DND-41 (cell line): ENCODE measurements at regions not wholly inside any gene's neighbourhood (a gene's known extent, or its start where the extent isn't known, plus 50 kb on each side); places are given as distances from the start of the nearest gene placed in this dataset.

Experiments
- ATAC-seq: fragments of 200-7000 bp; cut with Tn5 transposase; 3 replicates; pipeline ENCODE4 v1.9.1; 2021; ENCODE audit warnings: low read depth; ENCODE audit not compliant: insufficient read depth
- DNase-seq: peaks from one replicate; pipeline ENCODE4 v3.0.0-alpha.2; 2020
- H2AFZ ChIP-seq: 2 replicates; pipeline ENCODE4 v1.6.0; 2012; ENCODE audit warnings: low read depth, low read length
- H3K27ac ChIP-seq: 2 replicates; pipeline ENCODE4 v1.5.1; 2012; ENCODE audit warnings: low read length, inconsistent platforms
- H3K27me3 ChIP-seq: fragments of 200-600 bp; sonication (generic); 2 replicates; pipeline ENCODE4 v1.6.0; 2012; ENCODE audit warnings: low read length, mild to moderate bottlenecking, inconsistent platforms; ENCODE audit not compliant: insufficient read depth, poor library complexity
- H3K36me3 ChIP-seq: 2 replicates; pipeline ENCODE4 v1.5.1; 2012; ENCODE audit warnings: low read length, inconsistent platforms; ENCODE audit not compliant: insufficient read depth
- H3K4me1 ChIP-seq: 2 replicates; pipeline ENCODE4 v1.5.1; 2012; ENCODE audit warnings: mild to moderate bottlenecking, low read length; ENCODE audit not compliant: insufficient read depth
- H3K4me2 ChIP-seq: 2 replicates; pipeline ENCODE4 v1.6.0; 2012; ENCODE audit warnings: mild to moderate bottlenecking, moderate library complexity, low read length, inconsistent platforms; ENCODE audit not compliant: insufficient read depth
- H3K4me3 ChIP-seq, 2 experiments: fragments of 200-600 bp in 1 of 2; shearing (Covaris generic) in 1 of 2; 2 replicates each; pipeline ENCODE4 v1.5.1; 2012 to 2016; ENCODE audit warnings: inconsistent platforms in 2 of 2, low read length in 2 of 2, mild to moderate bottlenecking in 2 of 2, low read depth in 1 of 2, moderate library complexity in 1 of 2
- H3K79me2 ChIP-seq: 2 replicates; pipeline ENCODE4 v1.6.0; 2012; ENCODE audit warnings: low read length, inconsistent platforms; ENCODE audit not compliant: insufficient read depth
- H3K9ac ChIP-seq: 2 replicates; pipeline ENCODE4 v1.6.0; 2012; ENCODE audit warnings: low read depth, mild to moderate bottlenecking, inconsistent platforms, low read length, moderate library complexity
- H3K9me3 ChIP-seq: 2 replicates; pipeline ENCODE4 v1.5.1; 2012; ENCODE audit warnings: low read length, moderate library complexity, mild to moderate bottlenecking, inconsistent platforms; ENCODE audit not compliant: insufficient read depth, severe bottlenecking
- H4K20me1 ChIP-seq: 2 replicates; pipeline ENCODE4 v1.6.0; 2012; ENCODE audit warnings: low read length; ENCODE audit not compliant: insufficient read depth
- CTCF ChIP-seq: IDR thresholded peaks from 2 replicates; pipeline ENCODE4 v1.5.1; 2012; ENCODE audit warnings: borderline replicate concordance, low read length, moderate library complexity, mild to moderate bottlenecking; ENCODE audit not compliant: poor library complexity, severe bottlenecking; ENCODE audit errors: extremely low read depth
- EZH2 ChIP-seq: IDR thresholded peaks from 3 replicates; pipeline ENCODE4 v1.6.1; 2012; ENCODE audit warnings: borderline replicate concordance, low read depth, mild to moderate bottlenecking, moderate library complexity, low read length, inconsistent platforms; ENCODE audit not compliant: severe bottlenecking

GRCh38 chr5:63655043-63655442 is 307.2 kb downstream of the HTR1A start:
- Histone ChIP-seq H3K27me3 (no peaks in the 10 kb centered on the region), H3K79me2 (no peaks in the 10 kb centered on the region), H3K4me2 (no peak overlapping the region), H3K9ac (no peak overlapping the region), H3K4me3 (no peak overlapping the region), H2AFZ (no peak overlapping the region), H3K36me3 (no peaks in the 10 kb centered on the region), H3K9me3 (no peaks in the 10 kb centered on the region), H4K20me1 (no peaks in the 10 kb centered on the region), H3K4me1 (no peaks in the 10 kb centered on the region), H3K27ac (no peak overlapping the region)
- DNase-seq (no peak), ATAC-seq (no peak)
- TF ChIP-seq CTCF: no peak
- no peak for TF ChIP-seq EZH2

- Histone ChIP-seq H3K9me3 (no peaks in the 10 kb centered on the region), H3K4me1 (no peaks in the 10 kb centered on the region), H3K79me2 (no peaks in the 10 kb centered on the region), H3K27ac (no peak overlapping the region), H3K36me3 (no peaks in the 10 kb centered on the region), H4K20me1 (no peaks in the 10 kb centered on the region), H3K9ac (no peak overlapping the region), H3K4me2 (no peak overlapping the region), H3K4me3 (no peak overlapping the region), H2AFZ (no peak overlapping the region), H3K27me3 (no peaks in the 10 kb centered on the region)
- ATAC-seq (no peak), DNase-seq (no peak)
- TF ChIP-seq CTCF (no peak), EZH2 (no peak)
Observed at GRCh38 chr5:63650581-63650980, 311.7 kb downstream of the HTR1A start.

GRCh38 chr5:63648376-63648775 is 313.9 kb downstream of the HTR1A start:
- H4K20me1 ChIP-seq: no peaks in the 10 kb centered on the region
- no peak overlapping the region for H2AFZ ChIP-seq

More at GRCh38 chr5:63648376-63648775, 313.9 kb downstream of the HTR1A start:
- Histone ChIP-seq H3K27ac (no peak overlapping the region), H3K4me1 (no peaks in the 10 kb centered on the region), H3K4me2 (no peak overlapping the region), H3K9me3 (no peaks in the 10 kb centered on the region), H3K36me3 (no peaks in the 10 kb centered on the region), H3K9ac (no peak overlapping the region), H3K79me2 (no peaks in the 10 kb centered on the region), H3K4me3 (no peak overlapping the region), H3K27me3 (no peaks in the 10 kb centered on the region)
- ATAC-seq: no peak
- no peak for TF ChIP-seq EZH2
- no peak for TF ChIP-seq CTCF
- DNase-seq: no peak
